GM13976 (cell line): ENCODE measurements at regions not wholly inside any gene's neighbourhood (a gene's known extent, or its start where the extent isn't known, plus 50 kb on each side); places are given as distances from the start of the nearest gene placed in this dataset.

Experiments used
- DNase-seq: peaks from one replicate; pipeline ENCODE4 v3.0.0; 2012; ENCODE audit warnings: low spot score
- CTCF ChIP-seq: IDR thresholded peaks from 2 replicates; pipeline ENCODE4 v1.5.1; 2012; ENCODE audit warnings: borderline replicate concordance, mild to moderate bottlenecking; ENCODE audit not compliant: insufficient read depth; ENCODE audit errors: extremely low read depth, missing control alignments, control extremely low read depth
- in situ Hi-C: fragments of 300-500 bp; cut with MboI; formaldehyde crosslinking; loops from one replicate; pipeline ENCODE4 v1.12.0; 2022; ENCODE audit warnings: low sequenced_read_pairs, mixed read lengths, inconsistent platforms; ENCODE audit not compliant: unreplicated experiment

DNA sequence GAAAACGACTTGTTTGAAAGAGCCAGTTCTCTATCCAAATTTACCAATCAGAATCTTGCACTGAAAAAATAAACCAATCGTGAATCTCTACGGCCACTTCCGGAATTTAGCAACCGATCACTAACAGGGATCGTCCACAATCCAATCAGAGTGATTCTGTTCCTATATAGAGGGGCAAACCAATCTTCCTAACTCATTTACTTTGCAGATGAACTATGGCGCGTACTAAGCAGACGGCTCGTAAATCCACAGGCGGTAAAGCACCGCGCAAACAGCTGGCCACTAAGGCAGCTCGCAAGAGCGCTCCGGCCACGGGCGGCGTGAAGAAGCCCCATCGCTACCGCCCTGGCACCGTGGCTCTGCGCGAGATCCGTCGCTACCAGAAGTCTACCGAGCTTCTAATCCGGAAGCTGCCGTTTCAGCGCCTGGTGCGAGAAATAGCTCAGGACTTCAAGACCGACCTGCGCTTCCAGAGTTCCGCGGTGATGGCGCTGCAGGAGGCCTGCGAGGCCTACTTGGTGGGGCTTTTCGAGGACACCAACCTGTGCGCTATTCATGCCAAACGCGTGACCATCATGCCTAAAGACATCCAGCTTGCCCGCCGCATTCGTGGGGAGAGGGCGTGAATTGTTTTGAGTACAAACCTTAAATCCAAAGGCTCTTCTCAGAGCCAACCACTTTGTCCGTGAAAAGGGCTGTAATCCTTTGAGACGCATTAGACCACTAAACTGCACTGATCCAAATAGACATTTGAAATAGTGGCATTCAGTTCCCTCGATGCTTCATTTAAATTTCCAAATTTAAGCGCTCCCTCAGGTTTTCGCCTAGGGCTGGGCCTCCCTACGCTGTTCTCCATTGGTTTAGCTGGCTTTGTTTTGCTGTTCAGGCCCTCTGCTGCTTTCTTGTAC is 138.0 kb downstream of the HFE start:
- in situ Hi-C loops = no loop called here
- DNase-seq = no peak
- no peak for TF ChIP-seq CTCF

DNA sequence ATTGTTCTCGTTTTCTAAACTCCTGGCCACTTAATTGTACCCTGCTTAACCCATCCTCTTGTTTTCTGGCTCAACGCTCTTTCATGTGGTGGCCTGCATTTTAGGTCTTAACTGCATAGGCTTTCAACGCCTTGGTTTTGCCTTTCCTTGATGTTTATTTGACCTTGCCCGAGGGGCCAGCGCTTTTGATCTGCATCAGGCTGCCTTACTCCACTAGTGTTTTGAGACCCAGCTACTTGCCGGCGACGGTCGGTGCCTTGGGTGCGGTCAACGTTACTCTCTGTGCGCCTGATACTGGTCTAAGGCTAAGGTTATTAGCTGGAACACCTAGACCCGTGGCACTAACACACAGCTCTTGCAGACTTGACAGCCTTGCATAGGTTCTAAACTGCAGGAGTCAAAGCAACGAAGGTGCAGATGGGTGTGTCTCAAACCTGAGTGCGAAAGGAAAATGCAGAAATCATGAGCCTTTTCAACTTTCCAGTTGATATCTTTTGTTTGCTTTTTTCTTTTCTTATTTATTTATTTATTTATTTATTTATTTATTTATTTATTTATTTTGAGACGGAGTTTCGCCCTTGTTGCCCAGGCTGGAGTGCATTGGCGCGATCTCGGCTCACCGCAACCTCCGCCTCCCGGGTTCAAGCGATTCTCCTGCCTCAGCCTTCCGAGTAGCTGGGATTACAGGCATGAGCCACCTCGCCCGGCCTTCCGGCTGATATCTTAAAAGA is 138.8 kb downstream of the HFE start:
- DNase-seq = no peak
- TF ChIP-seq CTCF = no peak
- in situ Hi-C loops = no loop called here

DNA sequence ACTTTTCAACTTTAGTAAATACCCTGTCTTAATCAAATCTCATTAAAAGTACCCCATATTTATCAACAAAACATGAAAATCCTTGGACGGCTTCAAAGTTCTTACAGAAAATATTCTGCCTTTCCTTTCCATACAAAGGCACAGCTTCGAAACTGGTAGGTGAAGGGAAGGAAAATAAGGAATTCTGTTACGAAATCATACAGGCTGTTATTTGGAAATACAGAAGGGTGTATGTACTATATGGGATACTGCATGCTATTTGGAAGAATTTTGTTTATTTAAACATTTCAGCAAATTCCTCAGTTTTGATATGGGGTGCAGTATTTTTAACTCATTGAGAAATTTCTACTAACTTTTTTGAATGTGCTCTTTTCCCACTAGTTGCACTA is 138.4 kb upstream of the BTN3A2 start:
- DNase-seq = no peak
- in situ Hi-C loops = no loop called here
- TF ChIP-seq CTCF = no peak

- DNase-seq = no peak
- in situ Hi-C loops = no loop called here
- no peak for TF ChIP-seq CTCF
Measured at GRCh38 chr6:26230351-26230750, 134.6 kb upstream of the BTN3A2 start.

- no peak for TF ChIP-seq CTCF
- in situ Hi-C loops = no loop called here
- DNase-seq = no peak
Measured at GRCh38 chr6:26231006-26231587, 133.9 kb upstream of the BTN3A2 start.

DNA sequence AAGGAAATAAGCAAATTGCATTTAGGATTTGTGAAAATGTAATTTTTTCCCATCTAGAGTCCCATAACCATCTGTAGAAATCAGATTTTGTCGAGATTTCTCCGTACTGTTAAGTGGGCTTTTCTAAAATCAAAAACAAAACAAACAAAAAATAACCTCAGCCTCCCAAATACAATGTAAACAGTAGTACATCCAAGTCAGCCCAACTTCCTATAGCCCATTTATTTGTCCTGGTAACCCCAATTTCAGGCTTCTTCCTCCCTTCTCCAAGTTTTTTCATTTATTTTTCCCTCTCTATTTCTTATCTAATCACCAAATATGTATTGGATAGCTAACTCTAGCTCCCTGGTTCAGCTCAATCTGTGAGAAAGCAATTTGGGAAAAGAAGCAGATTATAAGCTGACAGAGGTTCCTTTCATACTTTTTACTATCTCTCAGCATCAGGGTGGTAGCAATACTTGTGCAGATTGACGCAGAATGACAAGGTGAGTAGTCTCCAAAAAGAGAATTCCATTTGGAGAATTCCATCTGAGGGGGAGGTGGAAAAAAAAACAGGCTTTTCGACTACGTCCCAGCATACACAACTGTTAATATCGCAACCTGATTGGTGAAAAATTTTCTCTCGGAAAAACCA is 132.6 kb upstream of the BTN3A2 start:
- no peak for DNase-seq
- TF ChIP-seq CTCF = no peak
- in situ Hi-C loops = no loop called here
